ENCODE measurements at regions not wholly inside any gene's neighbourhood (a gene's known extent, or its start where the extent isn't known, plus 50 kb on each side); places are given as distances from the start of the nearest gene placed in this dataset.

DNA sequence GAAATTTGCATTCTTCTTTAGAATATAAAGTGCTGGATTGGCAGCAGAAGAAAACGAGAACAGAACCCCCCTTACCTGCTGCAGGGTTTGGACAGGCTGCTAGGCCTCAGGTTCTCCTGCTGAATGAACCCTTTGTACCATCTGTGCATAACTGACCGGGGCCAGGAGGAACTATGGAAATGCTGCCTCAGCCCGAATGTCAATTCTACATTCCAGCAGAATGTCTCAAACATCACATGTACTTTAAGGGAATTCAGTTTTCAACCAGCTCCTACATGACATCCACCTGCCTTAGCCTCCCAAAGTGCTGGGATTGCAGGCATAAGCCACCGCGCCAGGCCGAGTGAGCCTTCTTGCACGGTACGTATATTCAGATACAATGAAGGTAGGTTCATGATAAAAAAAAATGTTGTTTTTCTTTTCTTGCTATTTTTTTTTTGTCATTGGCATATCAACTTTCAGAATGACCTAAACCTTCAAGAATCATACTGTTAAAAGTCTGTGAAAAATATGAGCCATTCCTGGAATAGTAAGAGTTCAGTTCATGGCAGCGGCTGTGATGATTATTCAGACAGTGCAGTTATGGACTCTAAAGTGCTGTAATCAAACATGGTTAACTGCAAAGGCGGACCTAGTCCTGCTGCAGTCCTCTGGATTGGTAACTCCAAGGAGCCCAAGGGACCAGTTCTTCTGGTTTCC is 84.4 kb upstream of the TNS3 start:
- H3K4me1 Mint-ChIP-seq (ENCODE audit: low read depth, unreplicated experiment) = peaks cover 40% of the 10 kb centered on the region
- intact Hi-C loops (cut with micrococcal nuclease; ENCODE audit: unreplicated experiment) = loop anchor here (5.0 to 10.0 kb wide), 2 partner anchors 121 to 192 kb away; no protein-coding TSS in a partner anchor
- CTCF ChIA-PET = no interaction called here
- TF ChIP-seq, protein P1, sequence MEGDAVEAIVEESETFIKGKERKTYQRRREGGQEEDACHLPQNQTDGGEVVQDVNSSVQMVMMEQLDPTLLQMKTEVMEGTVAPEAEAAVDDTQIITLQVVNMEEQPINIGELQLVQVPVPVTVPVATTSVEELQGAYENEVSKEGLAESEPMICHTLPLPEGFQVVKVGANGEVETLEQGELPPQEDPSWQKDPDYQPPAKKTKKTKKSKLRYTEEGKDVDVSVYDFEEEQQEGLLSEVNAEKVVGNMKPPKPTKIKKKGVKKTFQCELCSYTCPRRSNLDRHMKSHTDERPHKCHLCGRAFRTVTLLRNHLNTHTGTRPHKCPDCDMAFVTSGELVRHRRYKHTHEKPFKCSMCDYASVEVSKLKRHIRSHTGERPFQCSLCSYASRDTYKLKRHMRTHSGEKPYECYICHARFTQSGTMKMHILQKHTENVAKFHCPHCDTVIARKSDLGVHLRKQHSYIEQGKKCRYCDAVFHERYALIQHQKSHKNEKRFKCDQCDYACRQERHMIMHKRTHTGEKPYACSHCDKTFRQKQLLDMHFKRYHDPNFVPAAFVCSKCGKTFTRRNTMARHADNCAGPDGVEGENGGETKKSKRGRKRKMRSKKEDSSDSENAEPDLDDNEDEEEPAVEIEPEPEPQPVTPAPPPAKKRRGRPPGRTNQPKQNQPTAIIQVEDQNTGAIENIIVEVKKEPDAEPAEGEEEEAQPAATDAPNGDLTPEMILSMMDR (IDR thresholded peaks at IDR 0.05; ENCODE audit: unreplicated experiment) = no peak
- BruUV-seq (replicated peaks) = no TSS peak
- no peaks in the 10 kb centered on the region for H3K9me3 Mint-ChIP-seq (ENCODE audit: low read depth, unreplicated experiment)
- no peak overlapping the region for H3K4me3 Mint-ChIP-seq (ENCODE audit: low read depth, unreplicated experiment)
- no peaks in the 10 kb centered on the region for H3K27me3 Mint-ChIP-seq (ENCODE audit: unreplicated experiment)
- no peak overlapping the region for H3K27ac Mint-ChIP-seq (ENCODE audit: unreplicated experiment)
- peak; percentile 36 for DNase-seq
- H3K36me3 Mint-ChIP-seq (ENCODE audit: insufficient read depth, unreplicated experiment) = peaks cover 5% of the 10 kb centered on the region

DNA sequence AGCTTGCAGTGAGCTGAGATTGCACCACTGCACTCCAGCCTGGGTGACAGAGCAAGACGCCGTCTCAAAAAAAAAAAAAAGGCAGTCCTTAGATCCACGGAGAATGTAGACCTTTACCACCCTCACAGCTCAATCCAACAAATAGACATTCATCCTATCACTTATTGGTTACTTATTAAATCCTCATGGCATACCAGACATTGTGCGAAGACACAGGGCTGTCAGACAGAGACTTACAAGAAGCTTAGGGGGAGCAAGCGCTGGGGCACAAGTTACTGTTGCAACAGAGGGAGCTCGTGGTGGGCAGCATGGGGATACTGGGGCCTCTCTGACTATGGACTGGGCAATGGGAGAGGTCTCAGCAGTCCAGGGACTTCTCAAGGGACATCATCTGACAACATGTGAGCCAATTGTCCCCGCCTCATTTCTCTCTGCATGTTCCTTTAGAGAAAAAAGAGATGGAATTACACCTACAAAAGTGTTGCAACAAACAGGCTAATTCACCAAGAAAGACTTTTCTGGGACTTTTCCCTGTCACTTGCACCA is 82.8 kb upstream of the TNS3 start:
- Mint-ChIP-seq H3K27me3 (ENCODE audit: unreplicated experiment) (no peaks in the 10 kb centered on the region), H3K4me1 (ENCODE audit: low read depth, unreplicated experiment) (peaks cover 39% of the 10 kb centered on the region), H3K36me3 (ENCODE audit: insufficient read depth, unreplicated experiment) (peaks cover 5% of the 10 kb centered on the region), H3K9me3 (ENCODE audit: low read depth, unreplicated experiment) (no peaks in the 10 kb centered on the region), H3K27ac (ENCODE audit: unreplicated experiment) (no peak overlapping the region), H3K4me3 (ENCODE audit: low read depth, unreplicated experiment) (no peak overlapping the region)
- no TSS peak for BruUV-seq (replicated peaks)
- TF ChIP-seq, protein P1 (IDR thresholded peaks at IDR 0.05; ENCODE audit: unreplicated experiment) = no peak
- intact Hi-C loops (cut with micrococcal nuclease; ENCODE audit: unreplicated experiment) = loop anchor here (5.0 to 10.0 kb wide), 2 partner anchors 123 to 190 kb away; no protein-coding TSS in a partner anchor
- CTCF ChIA-PET = interaction anchor here (0.6 to 1.3 kb wide), 4 partner anchors 11 to 97 kb away, joined by 3 to 8 read pairs (median 3); no protein-coding TSS in a partner anchor
- no peak for DNase-seq

DNA sequence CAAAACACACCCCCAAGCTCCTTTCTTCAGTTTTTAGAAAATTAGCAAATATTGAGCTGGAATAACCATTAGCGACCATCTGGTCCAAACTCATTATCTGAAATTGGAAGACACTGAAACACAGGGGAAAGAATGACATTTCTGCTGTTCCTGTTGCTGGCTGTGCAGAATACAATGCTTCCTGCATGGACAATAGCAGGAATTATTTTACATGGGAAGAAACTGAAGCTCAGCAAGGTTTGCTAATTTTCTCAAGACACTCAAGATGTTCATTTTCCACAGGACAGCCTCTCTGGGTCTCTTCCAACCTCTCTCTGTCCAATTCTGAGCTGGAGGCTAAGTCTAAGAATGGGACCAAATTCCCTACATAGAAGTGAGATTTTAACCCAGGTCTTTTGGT is 81.9 kb upstream of the TNS3 start:
- Mint-ChIP-seq H3K4me3 (ENCODE audit: low read depth, unreplicated experiment) (no peak overlapping the region), H3K9me3 (ENCODE audit: low read depth, unreplicated experiment) (no peaks in the 10 kb centered on the region), H3K27ac (ENCODE audit: unreplicated experiment) (no peak overlapping the region), H3K27me3 (ENCODE audit: unreplicated experiment) (no peaks in the 10 kb centered on the region), H3K4me1 (ENCODE audit: low read depth, unreplicated experiment) (peaks cover 30% of the 10 kb centered on the region), H3K36me3 (ENCODE audit: insufficient read depth, unreplicated experiment) (no peaks in the 10 kb centered on the region)
- TF ChIP-seq, protein P1 (IDR thresholded peaks at IDR 0.05; ENCODE audit: unreplicated experiment) = no peak
- intact Hi-C loops (cut with micrococcal nuclease; ENCODE audit: unreplicated experiment) = loop anchor here (10.0 kb wide), 1 partner anchor 189 kb away; no protein-coding TSS in a partner anchor
- no peak for DNase-seq
- CTCF ChIA-PET = interaction anchor here (1.2 to 1.3 kb wide), 2 partner anchors 10 to 16 kb away, joined by 3 to 8 read pairs; no protein-coding TSS in a partner anchor
- no TSS peak for BruUV-seq (replicated peaks)

DNA sequence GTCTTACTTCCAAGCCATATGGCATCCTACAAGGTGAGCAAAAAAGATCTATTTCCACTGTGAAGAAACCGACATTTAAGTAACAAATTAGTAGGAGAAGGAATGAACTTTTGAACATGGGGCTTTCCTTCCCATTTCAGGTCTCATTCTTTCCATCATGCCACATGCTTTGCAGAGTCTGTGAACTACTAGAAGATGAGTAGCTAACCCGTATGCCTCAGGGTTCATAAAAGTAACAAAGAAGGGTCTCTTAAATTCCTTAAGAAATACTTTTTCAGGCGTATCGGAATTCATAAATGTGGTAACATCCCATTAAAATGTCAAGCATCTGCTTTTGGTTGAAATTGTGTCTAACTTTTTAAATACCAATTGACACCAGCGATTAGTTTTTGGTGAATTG is 81.3 kb upstream of the TNS3 start:
- Mint-ChIP-seq H3K4me1 (ENCODE audit: low read depth, unreplicated experiment) (peaks cover 25% of the 10 kb centered on the region), H3K27ac (ENCODE audit: unreplicated experiment) (no peak overlapping the region), H3K9me3 (ENCODE audit: low read depth, unreplicated experiment) (no peaks in the 10 kb centered on the region), H3K36me3 (ENCODE audit: insufficient read depth, unreplicated experiment) (no peaks in the 10 kb centered on the region), H3K4me3 (ENCODE audit: low read depth, unreplicated experiment) (no peak overlapping the region), H3K27me3 (ENCODE audit: unreplicated experiment) (no peaks in the 10 kb centered on the region)
- CTCF ChIA-PET = interaction anchor here (0.9 kb wide), 1 partner anchor 11 kb away, joined by 6 read pairs; no protein-coding TSS in a partner anchor
- no TSS peak for BruUV-seq (replicated peaks)
- TF ChIP-seq, protein P1 (IDR thresholded peaks at IDR 0.05; ENCODE audit: unreplicated experiment) = no peak
- intact Hi-C loops (cut with micrococcal nuclease; ENCODE audit: unreplicated experiment) = loop anchor here (10.0 kb wide), 1 partner anchor 188 kb away; no protein-coding TSS in a partner anchor
- no peak for DNase-seq
